IPS-18a (cell line): ENCODE measurements at regions not wholly inside any gene's neighbourhood (a gene's known extent, or its start where the extent isn't known, plus 50 kb on each side); places are given as distances from the start of the nearest gene placed in this dataset.

Experiments used
- H3K27ac ChIP-seq: one replicate; pipeline ENCODE4 v1.5.1; 2013; ENCODE audit warnings: low read length
- H3K27me3 ChIP-seq: one replicate; pipeline ENCODE4 v1.6.1; 2013; ENCODE audit warnings: mild to moderate bottlenecking, low read length; ENCODE audit not compliant: control insufficient read depth, insufficient read depth
- H3K36me3 ChIP-seq: one replicate; pipeline ENCODE4 v1.6.1; 2013; ENCODE audit warnings: low read depth, low read length; ENCODE audit not compliant: control insufficient read depth
- H3K4me1 ChIP-seq: one replicate; pipeline ENCODE4 v1.6.1; 2013; ENCODE audit warnings: low read depth, low read length; ENCODE audit not compliant: control insufficient read depth
- H3K4me3 ChIP-seq: one replicate; pipeline ENCODE4 v1.5.1; 2013; ENCODE audit warnings: low read length
- H3K9ac ChIP-seq: one replicate; pipeline ENCODE4 v1.6.1; 2013; ENCODE audit warnings: mild to moderate bottlenecking, low read length, moderate library complexity
- H3K9me3 ChIP-seq: one replicate; pipeline ENCODE4 v1.6.1; 2013; ENCODE audit warnings: low read depth, low read length; ENCODE audit not compliant: control insufficient read depth

DNA sequence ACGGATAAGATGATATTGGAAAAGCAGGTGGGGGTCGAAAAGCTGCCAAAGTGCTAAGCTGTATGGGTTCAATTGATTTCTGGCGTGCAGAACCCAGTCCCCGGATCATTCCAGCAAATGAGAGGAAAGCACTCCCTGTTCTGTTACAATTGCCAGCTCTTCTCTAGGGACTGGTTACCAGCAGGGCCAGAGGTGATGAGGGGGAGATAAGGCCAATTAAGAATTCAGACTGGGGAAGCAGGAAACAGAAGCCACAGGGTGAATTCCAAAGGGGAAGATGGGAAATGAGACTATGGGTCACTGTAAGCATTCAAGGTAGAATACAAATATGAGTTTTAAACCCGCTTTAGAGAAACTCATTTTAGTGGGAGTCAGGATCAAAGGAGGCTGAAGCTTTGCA is 349.4 kb upstream of the MAP3K7 start:
- Histone ChIP-seq H3K4me1 (no peaks in the 10 kb centered on the region), H3K9me3 (no peaks in the 10 kb centered on the region), H3K9ac (no peak overlapping the region), H3K27ac (no peak overlapping the region), H3K4me3 (no peak overlapping the region), H3K27me3 (no peaks in the 10 kb centered on the region), H3K36me3 (no peaks in the 10 kb centered on the region)

DNA sequence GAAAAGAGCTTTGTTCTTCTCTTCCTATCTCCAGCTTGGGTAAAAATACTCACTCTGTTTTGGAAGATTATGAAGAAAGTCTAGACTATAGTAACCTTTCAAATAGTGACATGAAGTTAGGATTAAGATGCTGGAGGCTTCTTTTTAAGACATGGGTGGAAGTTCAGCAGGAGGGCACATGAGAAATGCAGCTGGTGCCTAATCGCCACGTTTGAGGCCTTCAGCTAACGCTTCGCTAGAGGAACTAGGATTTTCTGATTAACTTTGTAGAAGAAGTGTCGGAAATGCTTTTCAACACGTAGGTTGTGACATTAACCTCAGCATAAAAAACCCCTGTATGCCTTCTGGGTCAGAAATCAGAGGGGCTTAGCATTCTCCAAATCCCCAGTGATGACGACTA is 348.1 kb upstream of the MAP3K7 start:
- H3K4me3 ChIP-seq: no peak overlapping the region
- H3K27ac ChIP-seq: no peak overlapping the region
- no peak overlapping the region for H3K9ac ChIP-seq
- H3K4me1 ChIP-seq: no peaks in the 10 kb centered on the region
- no peaks in the 10 kb centered on the region for H3K27me3 ChIP-seq
- no peaks in the 10 kb centered on the region for H3K36me3 ChIP-seq
- no peaks in the 10 kb centered on the region for H3K9me3 ChIP-seq

DNA sequence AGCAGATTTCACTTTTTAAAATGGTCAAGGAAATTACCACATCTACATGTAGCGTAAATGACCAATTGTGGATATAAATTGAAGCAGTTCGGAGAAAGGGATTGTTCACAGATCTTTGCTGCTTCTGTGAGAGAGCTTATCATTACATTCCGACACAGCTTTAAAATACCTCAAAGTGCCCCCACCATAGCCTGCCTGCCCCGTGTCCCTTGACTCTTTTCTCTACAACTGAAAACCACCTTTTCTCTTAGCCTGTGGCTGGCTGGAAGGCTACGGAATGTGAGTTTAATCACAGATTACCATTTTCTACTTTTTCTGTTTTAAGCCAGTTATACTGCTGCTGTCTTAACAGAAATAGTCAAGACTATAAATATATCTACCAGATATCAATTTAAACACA is 347.2 kb upstream of the MAP3K7 start:
- Histone ChIP-seq H3K27ac (no peak overlapping the region), H3K4me1 (peaks cover 2% of the 10 kb centered on the region), H3K4me3 (no peak overlapping the region), H3K27me3 (no peaks in the 10 kb centered on the region), H3K9ac (no peak overlapping the region), H3K36me3 (no peaks in the 10 kb centered on the region), H3K9me3 (no peaks in the 10 kb centered on the region)

DNA sequence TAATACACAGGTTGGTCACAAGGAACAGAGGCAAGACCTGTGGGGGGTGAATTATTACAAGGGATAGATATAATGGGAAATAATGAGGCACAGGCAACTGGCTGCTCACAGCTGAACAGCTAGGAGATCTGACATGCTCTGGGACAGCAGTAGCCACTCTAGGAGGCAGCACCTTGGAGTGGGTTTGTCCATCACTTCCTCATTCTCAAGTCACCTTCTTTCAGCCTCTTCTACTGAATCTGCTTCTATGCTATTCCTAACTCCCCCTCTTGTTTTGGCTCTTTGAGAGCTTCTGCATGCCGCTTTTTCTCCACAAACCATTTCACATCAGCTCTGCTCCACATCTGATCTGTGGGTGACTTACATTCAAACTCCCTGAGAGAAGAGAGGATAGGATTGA is 345.5 kb upstream of the MAP3K7 start:
- H3K27ac ChIP-seq: no peak overlapping the region
- H3K9me3 ChIP-seq: no peaks in the 10 kb centered on the region
- H3K4me1 ChIP-seq: peaks cover 15% of the 10 kb centered on the region
- no peaks in the 10 kb centered on the region for H3K36me3 ChIP-seq
- no peak overlapping the region for H3K9ac ChIP-seq
- no peaks in the 10 kb centered on the region for H3K27me3 ChIP-seq
- H3K4me3 ChIP-seq: no peak overlapping the region

DNA sequence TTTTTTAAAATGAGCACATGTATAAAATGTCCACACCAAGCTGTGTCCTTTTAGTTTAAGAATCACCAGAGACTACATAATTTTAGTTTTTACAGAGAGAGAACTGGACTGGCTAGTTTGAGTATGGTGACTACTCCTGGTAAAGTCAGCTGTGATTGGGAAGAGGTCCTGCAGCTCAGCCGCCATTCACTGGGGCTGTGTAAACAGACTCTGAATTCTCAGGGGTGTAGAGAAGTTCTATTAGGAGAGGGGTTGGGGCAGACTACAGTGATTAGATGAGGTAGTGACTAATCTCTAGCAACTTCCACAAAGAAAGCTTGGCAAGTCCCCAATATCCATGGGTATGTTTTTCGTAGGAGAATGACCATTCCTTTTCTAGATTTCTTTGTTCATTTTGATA is 341.2 kb upstream of the MAP3K7 start:
- Histone ChIP-seq H3K9me3 (no peaks in the 10 kb centered on the region), H3K4me1 (peaks cover 15% of the 10 kb centered on the region), H3K4me3 (no peak overlapping the region), H3K9ac (no peak overlapping the region), H3K27ac (no peak overlapping the region), H3K36me3 (no peaks in the 10 kb centered on the region), H3K27me3 (no peaks in the 10 kb centered on the region)

DNA sequence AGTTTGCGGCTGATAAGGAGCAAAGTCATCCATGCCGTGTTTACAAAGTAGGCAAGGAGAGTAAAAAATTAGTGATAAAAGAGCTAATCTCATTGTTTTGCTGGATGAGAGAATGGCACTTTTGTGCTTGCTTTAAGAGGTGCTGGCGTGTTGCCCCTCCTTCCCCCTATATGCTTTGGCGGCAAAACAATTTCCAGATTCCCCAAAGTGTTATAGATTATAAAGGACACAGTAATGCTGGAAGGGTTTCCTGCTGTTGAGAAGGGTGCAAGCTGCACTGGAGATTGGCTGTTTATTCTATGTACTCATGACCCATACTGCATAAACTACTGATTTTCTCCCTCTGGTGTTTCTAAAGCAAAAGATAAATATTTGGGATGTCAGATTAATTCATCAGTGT is 338.9 kb upstream of the MAP3K7 start:
- Histone ChIP-seq H3K27me3 (no peaks in the 10 kb centered on the region), H3K9ac (no peak overlapping the region), H3K9me3 (no peaks in the 10 kb centered on the region), H3K4me1 (peaks cover 15% of the 10 kb centered on the region), H3K27ac (no peak overlapping the region), H3K36me3 (no peaks in the 10 kb centered on the region), H3K4me3 (no peak overlapping the region)

DNA sequence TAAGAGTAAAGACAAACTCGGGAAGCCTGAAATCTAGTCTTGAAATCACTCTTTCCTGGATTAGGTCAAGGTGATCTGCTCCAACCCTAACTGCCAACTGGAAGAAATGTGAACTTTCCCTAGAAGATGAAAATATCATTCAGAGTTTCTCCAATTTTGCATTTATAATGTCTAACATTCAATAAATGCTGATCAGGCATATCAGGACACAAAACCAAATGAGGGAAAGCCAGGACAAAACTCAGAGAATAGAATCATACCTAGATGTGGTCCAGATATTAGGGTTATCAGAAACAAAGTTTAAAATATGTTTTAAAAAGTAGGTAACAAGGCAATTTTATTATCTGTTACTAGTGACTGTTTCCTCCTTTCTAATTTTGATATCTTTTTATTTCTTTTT is 335.5 kb upstream of the MAP3K7 start:
- Histone ChIP-seq H3K9ac (no peak overlapping the region), H3K4me1 (no peaks in the 10 kb centered on the region), H3K36me3 (no peaks in the 10 kb centered on the region), H3K9me3 (no peaks in the 10 kb centered on the region), H3K27me3 (no peaks in the 10 kb centered on the region), H3K27ac (no peak overlapping the region), H3K4me3 (no peak overlapping the region)

DNA sequence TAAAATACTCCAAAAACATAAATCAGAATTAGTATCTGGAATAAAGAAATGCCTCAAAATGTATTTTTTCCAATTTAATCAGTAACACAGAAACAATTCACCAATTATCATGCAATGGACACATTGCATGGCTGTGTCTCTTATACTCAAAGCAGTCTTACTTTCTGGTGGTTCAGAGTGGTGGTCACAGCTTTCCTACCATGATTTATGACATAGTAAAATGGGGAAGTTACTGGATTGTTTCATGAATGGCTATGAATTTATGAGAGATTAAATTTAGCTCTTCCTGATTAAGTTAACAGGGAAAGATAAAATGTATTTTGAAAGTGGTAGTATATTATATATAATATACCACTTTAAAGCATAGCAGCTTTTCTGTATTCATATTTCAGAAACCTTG is 331.5 kb upstream of the MAP3K7 start:
- no peak overlapping the region for H3K4me3 ChIP-seq
- H3K9me3 ChIP-seq: peaks cover 6% of the 10 kb centered on the region
- no peak overlapping the region for H3K27ac ChIP-seq
- no peaks in the 10 kb centered on the region for H3K27me3 ChIP-seq
- no peaks in the 10 kb centered on the region for H3K4me1 ChIP-seq
- no peak overlapping the region for H3K9ac ChIP-seq
- no peaks in the 10 kb centered on the region for H3K36me3 ChIP-seq

DNA sequence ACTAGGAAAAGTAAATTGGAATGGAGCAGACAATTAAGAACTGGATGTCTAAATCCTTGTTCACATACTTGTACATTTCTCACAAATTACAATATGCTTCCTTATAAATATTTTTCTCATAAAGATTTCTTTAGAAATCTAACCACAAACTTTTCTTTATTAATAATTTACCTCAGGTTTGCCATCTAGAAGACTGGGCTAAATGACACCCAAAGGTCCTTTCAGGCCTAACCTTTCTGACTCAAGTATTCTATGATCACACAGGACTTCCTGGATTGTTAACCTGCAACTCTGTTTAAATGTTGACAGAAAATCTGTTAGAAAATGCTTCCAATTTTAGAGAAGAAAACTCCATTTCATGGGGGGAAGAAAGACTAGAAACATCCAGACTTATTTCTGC is 330.5 kb upstream of the MAP3K7 start:
- H3K4me1 ChIP-seq: no peaks in the 10 kb centered on the region
- H3K27me3 ChIP-seq: no peaks in the 10 kb centered on the region
- H3K27ac ChIP-seq: no peak overlapping the region
- no peak overlapping the region for H3K9ac ChIP-seq
- no peaks in the 10 kb centered on the region for H3K36me3 ChIP-seq
- no peak overlapping the region for H3K4me3 ChIP-seq
- peaks cover 6% of the 10 kb centered on the region for H3K9me3 ChIP-seq

DNA sequence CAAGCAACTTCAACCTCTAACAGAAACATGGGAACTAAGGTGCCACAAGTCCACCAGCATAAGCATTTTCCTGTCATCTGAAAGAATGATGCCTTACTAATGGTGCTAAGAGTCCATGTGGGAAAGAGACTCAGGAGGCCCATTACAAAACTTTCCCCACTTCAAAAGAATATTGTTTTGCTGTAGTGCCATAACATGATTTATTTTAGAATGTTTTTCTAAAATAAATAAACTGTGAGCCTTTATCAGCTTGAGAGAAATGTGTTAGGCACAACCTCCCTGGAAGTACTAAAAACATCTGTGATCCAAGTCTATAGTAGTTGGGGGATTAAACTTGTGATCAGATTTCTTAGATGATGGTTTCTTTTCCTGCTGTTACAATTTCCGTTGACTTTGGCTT is 330.1 kb upstream of the MAP3K7 start:
- no peaks in the 10 kb centered on the region for H3K27me3 ChIP-seq
- no peak overlapping the region for H3K9ac ChIP-seq
- no peak overlapping the region for H3K27ac ChIP-seq
- no peaks in the 10 kb centered on the region for H3K36me3 ChIP-seq
- H3K4me1 ChIP-seq: no peaks in the 10 kb centered on the region
- peaks cover 6% of the 10 kb centered on the region for H3K9me3 ChIP-seq
- no peak overlapping the region for H3K4me3 ChIP-seq

DNA sequence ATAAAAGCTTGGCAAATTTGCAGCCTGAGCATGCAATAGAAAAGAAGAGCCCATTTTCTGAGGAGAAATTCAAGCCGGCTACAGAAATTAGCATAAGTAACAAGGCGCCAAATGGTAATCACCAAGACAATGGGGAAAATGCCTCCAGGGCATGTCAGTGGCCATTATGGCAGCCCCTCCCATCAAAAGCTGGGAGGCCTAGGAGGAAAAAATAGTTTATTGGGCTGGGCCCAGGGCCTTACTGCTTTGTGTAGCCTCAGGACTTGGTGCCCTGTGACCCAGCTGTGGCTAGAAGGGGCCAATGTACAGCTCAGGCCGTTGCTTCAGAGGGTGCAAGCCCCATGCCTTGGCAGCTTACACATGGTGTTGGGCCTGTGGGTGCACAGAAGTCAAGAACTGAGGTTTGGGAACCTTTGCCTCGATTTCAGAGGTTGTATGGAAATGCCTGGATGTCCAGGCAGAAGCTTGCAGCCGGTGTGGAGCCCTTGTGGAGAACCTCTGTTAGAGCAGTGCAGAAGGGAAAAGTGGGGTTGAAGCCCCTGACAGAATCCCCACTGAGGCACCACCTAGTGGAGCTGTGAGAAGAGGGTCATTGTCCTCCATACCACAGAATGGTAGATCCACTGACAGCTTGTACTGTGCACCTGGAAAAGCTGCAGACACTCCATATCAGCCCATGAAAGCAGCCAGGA is 328.5 kb upstream of the MAP3K7 start:
- H3K36me3 ChIP-seq: no peaks in the 10 kb centered on the region
- H3K4me3 ChIP-seq: no peak overlapping the region
- no peak overlapping the region for H3K27ac ChIP-seq
- H3K4me1 ChIP-seq: no peaks in the 10 kb centered on the region
- peaks cover 6% of the 10 kb centered on the region for H3K9me3 ChIP-seq
- no peaks in the 10 kb centered on the region for H3K27me3 ChIP-seq
- no peak overlapping the region for H3K9ac ChIP-seq

DNA sequence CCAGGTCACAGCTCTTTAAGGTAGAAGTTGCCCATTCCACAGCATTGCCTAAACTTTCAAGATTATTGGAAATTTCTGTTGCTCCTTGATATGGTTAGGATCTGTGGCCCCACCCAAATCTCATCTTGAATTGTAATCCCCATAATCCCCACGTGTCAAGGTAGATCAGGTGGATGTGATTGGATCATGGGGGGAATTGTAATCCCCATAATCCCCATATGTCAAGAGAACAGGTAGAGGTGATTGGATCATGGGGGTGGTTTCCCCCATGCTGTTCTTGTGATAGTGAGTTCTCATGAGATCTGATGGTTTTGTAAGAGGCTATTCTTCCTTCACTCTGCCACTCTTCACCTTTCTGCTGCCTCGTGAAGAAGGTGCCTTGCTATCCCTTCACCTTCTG is 327.4 kb upstream of the MAP3K7 start:
- H3K9ac ChIP-seq: no peak overlapping the region

More for the DNA sequence above, 327.4 kb upstream of the MAP3K7 start:
- peaks cover 6% of the 10 kb centered on the region for H3K9me3 ChIP-seq
- no peak overlapping the region for H3K4me3 ChIP-seq
- H3K27ac ChIP-seq: no peak overlapping the region
- no peaks in the 10 kb centered on the region for H3K36me3 ChIP-seq
- no peaks in the 10 kb centered on the region for H3K4me1 ChIP-seq
- H3K27me3 ChIP-seq: no peaks in the 10 kb centered on the region
